Osteoblast (primary cell): ENCODE measurements at regions not wholly inside any gene's neighbourhood (a gene's known extent, or its start where the extent isn't known, plus 50 kb on each side); places are given as distances from the start of the nearest gene placed in this dataset.

Experiments
- DNase-seq: peaks from one replicate; pipeline ENCODE4 v3.0.0; 2011; ENCODE audit warnings: low spot score, mixed read lengths; ENCODE audit not compliant: insufficient read length; ENCODE audit errors: missing footprints
- H2AFZ ChIP-seq: 2 replicates; pipeline ENCODE4 v1.6.0; 2011; ENCODE audit warnings: mild to moderate bottlenecking, low read length
- H3K27ac ChIP-seq: 2 replicates; pipeline ENCODE4 v1.5.1; 2011; ENCODE audit warnings: mild to moderate bottlenecking, low read depth, low read length, moderate library complexity
- H3K27me3 ChIP-seq: 2 replicates; pipeline ENCODE4 v1.6.0; 2012; ENCODE audit warnings: mild to moderate bottlenecking, control low read depth, inconsistent platforms, low read length, moderate library complexity; ENCODE audit not compliant: insufficient read depth
- H3K36me3 ChIP-seq: 2 replicates; pipeline ENCODE4 v1.5.1; 2011; ENCODE audit warnings: mild to moderate bottlenecking, low read length, control low read depth, moderate library complexity; ENCODE audit not compliant: insufficient read depth
- H3K4me1 ChIP-seq: 2 replicates; pipeline ENCODE4 v1.5.1; 2011; ENCODE audit warnings: mild to moderate bottlenecking, low read length, control low read depth, moderate library complexity; ENCODE audit not compliant: insufficient read depth
- H3K4me2 ChIP-seq: 2 replicates; pipeline ENCODE4 v1.6.0; 2011; ENCODE audit warnings: mild to moderate bottlenecking, low read length; ENCODE audit not compliant: insufficient read depth
- H3K4me3 ChIP-seq: fragments of 200-600 bp; sonication (generic); 3 replicates; pipeline ENCODE4 v1.5.1; 2012; ENCODE audit warnings: mild to moderate bottlenecking, low read length, inconsistent platforms; ENCODE audit not compliant: insufficient read depth
- H3K79me2 ChIP-seq: 2 replicates; pipeline ENCODE4 v1.6.0; 2012; ENCODE audit warnings: mild to moderate bottlenecking, low read length, control low read depth, inconsistent platforms; ENCODE audit not compliant: insufficient read depth
- H3K9me3 ChIP-seq: 2 replicates; pipeline ENCODE4 v1.5.1; 2011; ENCODE audit warnings: low read depth, low read length, control low read depth
- H4K20me1 ChIP-seq: 2 replicates; pipeline ENCODE4 v1.6.0; 2012; ENCODE audit warnings: mild to moderate bottlenecking, low read length, control low read depth; ENCODE audit not compliant: insufficient read depth
- CTCF ChIP-seq: IDR thresholded peaks from 2 replicates; pipeline ENCODE4 v1.5.1; 2011; ENCODE audit warnings: mild to moderate bottlenecking, low read depth, low read length, moderate library complexity; ENCODE audit errors: extremely low read depth

DNA sequence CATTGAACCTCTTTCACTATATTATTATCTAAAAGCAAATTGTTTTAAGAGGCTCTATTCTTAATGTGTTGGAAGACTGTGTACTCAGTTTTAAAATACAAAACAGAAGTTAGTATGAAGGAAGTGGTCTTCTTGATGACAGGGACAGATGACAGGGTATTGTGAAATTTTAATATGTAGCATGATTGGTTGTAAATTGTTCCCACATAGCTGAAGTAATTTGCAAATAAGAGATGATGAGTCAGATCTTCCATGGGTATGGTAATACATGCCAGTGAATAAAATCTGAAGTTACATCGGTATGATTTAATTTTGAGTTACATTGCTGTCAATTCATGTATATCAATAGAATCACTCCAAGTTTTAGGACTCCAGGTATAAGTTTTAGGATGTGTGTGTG lies 454.8 kb downstream of the AEBP2 start:
- no peaks in the 10 kb centered on the region for H4K20me1 ChIP-seq
- H3K27me3 ChIP-seq, result no peaks in the 10 kb centered on the region
- no peaks in the 10 kb centered on the region for H3K79me2 ChIP-seq
- H3K36me3 ChIP-seq, result no peaks in the 10 kb centered on the region
- DNase-seq, result no peak
- no peak for TF ChIP-seq CTCF
- no peaks in the 10 kb centered on the region for H3K9me3 ChIP-seq
- H3K4me2 ChIP-seq, result no peak overlapping the region
- H3K4me3 ChIP-seq, result no peak overlapping the region
- no peak overlapping the region for H3K27ac ChIP-seq
- peaks cover 13% of the 10 kb centered on the region for H3K4me1 ChIP-seq
- no peak overlapping the region for H2AFZ ChIP-seq

DNA sequence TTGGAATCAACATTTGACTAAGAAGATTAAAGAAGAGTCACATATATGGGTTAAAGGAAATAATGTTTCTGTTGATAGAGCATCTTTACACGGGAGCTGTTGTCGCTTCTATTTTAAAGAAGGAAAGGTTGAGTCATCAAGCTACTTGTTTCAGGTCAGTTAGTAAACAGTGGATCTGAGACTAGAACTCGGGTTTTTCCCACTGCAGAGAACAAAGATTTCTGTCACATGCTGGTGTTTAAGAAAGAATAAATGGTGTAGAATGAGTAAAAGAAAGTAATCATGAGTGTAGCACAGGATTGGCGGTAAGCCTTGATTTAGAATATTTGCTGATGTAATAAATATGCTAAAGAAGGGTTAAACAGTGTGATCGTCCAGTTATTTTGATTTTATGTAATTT lies 455.5 kb downstream of the AEBP2 start:
- no peak overlapping the region for H3K4me2 ChIP-seq
- H3K9me3 ChIP-seq, result no peaks in the 10 kb centered on the region
- H4K20me1 ChIP-seq, result no peaks in the 10 kb centered on the region
- no peak overlapping the region for H3K27ac ChIP-seq
- no peak overlapping the region for H3K4me3 ChIP-seq
- H3K27me3 ChIP-seq, result no peaks in the 10 kb centered on the region
- no peaks in the 10 kb centered on the region for H3K36me3 ChIP-seq
- no peaks in the 10 kb centered on the region for H3K79me2 ChIP-seq
- no peak for DNase-seq
- H3K4me1 ChIP-seq, result peaks cover 13% of the 10 kb centered on the region
- H2AFZ ChIP-seq, result no peak overlapping the region
- no peak for TF ChIP-seq CTCF

DNA sequence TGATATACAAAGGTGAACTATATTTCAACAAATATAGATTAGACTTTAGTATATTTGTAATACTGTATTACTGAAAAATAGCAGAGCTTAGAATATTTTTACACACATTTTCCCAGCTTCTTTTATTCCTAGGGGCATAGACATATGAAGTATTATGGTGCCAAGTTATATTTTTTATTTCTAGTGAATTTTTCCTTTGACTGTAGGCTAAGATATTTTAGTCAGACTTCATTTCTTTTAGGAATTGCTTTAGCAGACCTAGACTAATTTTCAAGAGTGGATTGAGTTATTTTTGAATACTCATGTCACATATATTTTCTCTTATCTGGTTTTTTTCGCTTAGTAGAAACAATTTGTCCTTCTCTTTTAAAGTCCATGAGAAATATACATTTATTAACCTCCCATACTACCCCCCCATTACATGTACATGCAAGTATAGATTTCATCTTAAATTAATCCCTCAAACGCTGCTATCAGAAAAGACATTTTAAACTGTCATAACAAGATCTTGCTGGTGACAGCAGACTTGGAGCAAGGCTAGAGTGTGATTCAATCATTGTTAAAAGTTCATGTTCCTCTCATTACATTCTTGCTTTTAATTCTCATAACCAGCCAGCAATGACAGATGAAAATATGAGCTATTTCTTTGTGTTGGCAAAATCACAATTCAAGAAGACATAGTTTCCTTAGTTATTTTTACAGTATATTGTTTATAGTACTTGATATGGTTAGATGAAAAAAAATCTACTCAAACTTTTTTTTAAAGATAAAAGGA lies 456.1 kb downstream of the AEBP2 start:
- Histone ChIP-seq H3K4me3 (no peak overlapping the region), H3K4me1 (peaks cover 13% of the 10 kb centered on the region), H3K27ac (no peak overlapping the region), H2AFZ (no peak overlapping the region), H4K20me1 (no peaks in the 10 kb centered on the region), H3K9me3 (no peaks in the 10 kb centered on the region), H3K36me3 (no peaks in the 10 kb centered on the region), H3K79me2 (no peaks in the 10 kb centered on the region), H3K4me2 (no peak overlapping the region), H3K27me3 (no peaks in the 10 kb centered on the region)
- no peak for TF ChIP-seq CTCF
- no peak for DNase-seq

DNA sequence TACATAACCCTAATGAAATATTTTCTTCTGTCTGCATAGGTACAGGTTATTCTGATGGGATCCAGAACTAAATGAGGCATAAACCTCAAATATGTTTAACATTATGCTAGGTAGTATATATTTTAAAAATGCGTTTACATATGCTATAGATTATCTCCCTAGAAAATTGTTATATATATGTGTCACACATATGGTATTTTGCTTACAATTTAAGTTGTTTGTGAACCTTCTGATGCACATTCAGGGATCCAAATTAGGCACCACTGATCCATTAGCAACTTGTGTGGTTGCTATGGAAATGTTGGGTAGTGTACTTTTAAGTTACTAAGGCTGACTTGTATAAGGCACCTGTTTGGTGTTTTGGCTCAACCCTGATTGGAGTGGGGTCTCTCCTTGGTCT lies 456.7 kb downstream of the AEBP2 start:
- no peak for DNase-seq
- no peak overlapping the region for H3K27ac ChIP-seq
- H3K79me2 ChIP-seq, result no peaks in the 10 kb centered on the region
- no peaks in the 10 kb centered on the region for H4K20me1 ChIP-seq
- H3K36me3 ChIP-seq, result no peaks in the 10 kb centered on the region
- H3K4me1 ChIP-seq, result peaks cover 13% of the 10 kb centered on the region
- H3K9me3 ChIP-seq, result no peaks in the 10 kb centered on the region
- H3K4me3 ChIP-seq, result no peak overlapping the region
- no peak for TF ChIP-seq CTCF
- H3K27me3 ChIP-seq, result no peaks in the 10 kb centered on the region
- no peak overlapping the region for H3K4me2 ChIP-seq
- no peak overlapping the region for H2AFZ ChIP-seq
